VCaP (cell line): ENCODE measurements at regions not wholly inside any gene's neighbourhood (a gene's known extent, or its start where the extent isn't known, plus 50 kb on each side); places are given as distances from the start of the nearest gene placed in this dataset.

Experiments used
- H3K27ac ChIP-seq: fragments of 450-650 bp; 2 replicates; pipeline ENCODE4 v1.5.1; 2017
- CTCF ChIP-seq: fragments of 450-650 bp; conservative IDR thresholded peaks from 2 replicates; pipeline ENCODE4 v1.5.1; 2017; ENCODE audit warnings: mild to moderate bottlenecking, moderate library complexity

GRCh38 chr3:64815789-64816188 lies 128.0 kb upstream of the ADAMTS9 start:
- TF ChIP-seq CTCF, result no peak
- no peak overlapping the region for H3K27ac ChIP-seq

GRCh38 chr3:64815195-64815631 lies 127.4 kb upstream of the ADAMTS9 start:
- no peak for TF ChIP-seq CTCF
- H3K27ac ChIP-seq, result no peak overlapping the region

GRCh38 chr3:64814351-64814750 lies 126.6 kb upstream of the ADAMTS9 start:
- TF ChIP-seq CTCF, result no peak
- H3K27ac ChIP-seq, result no peak overlapping the region

GRCh38 chr3:64813326-64813725 lies 125.5 kb upstream of the ADAMTS9 start:
- TF ChIP-seq CTCF, result no peak
- H3K27ac ChIP-seq, result no peak overlapping the region

GRCh38 chr3:64809086-64809485 lies 121.3 kb upstream of the ADAMTS9 start:
- H3K27ac ChIP-seq, result no peak overlapping the region
- TF ChIP-seq CTCF, result no peak

GRCh38 chr3:64808061-64808460 lies 120.3 kb upstream of the ADAMTS9 start:
- no peak overlapping the region for H3K27ac ChIP-seq
- TF ChIP-seq CTCF, result no peak

GRCh38 chr3:64806668-64807605 lies 119.1 kb upstream of the ADAMTS9 start:
- TF ChIP-seq CTCF, result no peak
- no peak overlapping the region for H3K27ac ChIP-seq
